NCI-H2171 treated with DMSO at 0.1 percent for 48 hours (cell line): ENCODE measurements at regions not wholly inside any gene's neighbourhood (a gene's known extent, or its start where the extent isn't known, plus 50 kb on each side); places are given as distances from the start of the nearest gene placed in this dataset.
A peak's percentile ranks its signal among the peaks of the same experiment; 100 is the strongest.
"Not testable (repeated sequence)": the region's sequence is repeated elsewhere in the genome, so short reads cannot be mapped to it uniquely, and the experiment has no call there.

Experiments
- DNase-seq: peaks from one replicate; lab custom pipeline; 2025; lab: John Stamatoyannopoulos, UW

DNA sequence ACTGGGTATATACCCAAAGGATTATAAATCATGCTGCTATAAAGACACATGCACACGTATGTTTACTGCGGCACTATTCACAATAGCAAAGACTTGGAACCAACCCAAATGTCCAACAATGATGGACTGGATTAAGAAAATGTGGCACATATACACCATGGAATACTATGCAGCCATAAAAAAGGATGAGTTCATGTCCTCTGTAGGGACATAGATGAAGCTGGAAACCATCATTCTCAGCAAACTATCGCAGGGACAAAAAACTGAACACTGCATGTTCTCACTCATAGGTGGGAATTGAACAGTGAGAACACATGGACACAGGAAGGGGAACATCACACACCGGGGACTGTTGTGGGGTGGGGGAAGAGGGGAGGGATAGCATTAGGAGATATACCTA lies 1211.0 kb downstream of the FSCB start:
- DNase-seq = not testable (repeated sequence)

DNA sequence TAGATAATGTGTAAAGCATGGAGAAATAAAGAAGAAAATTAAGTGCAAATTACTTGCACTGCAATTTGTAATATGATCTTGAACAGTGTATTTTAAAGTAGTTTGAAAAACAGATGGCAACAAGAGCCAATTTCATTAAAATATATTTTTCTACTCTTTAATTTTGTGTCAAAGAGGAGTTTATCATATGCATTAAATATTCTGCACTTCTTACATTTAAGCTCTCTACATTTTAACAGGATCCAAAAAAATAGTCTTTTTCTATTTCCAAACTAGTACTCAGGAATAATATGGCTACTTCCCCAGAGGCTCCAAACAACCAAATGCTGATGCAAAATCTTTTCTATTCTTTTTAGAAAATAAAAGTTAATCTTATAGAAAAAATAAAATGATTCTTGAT lies 1221.5 kb downstream of the FSCB start:
- peak; percentile 35 for DNase-seq

DNA sequence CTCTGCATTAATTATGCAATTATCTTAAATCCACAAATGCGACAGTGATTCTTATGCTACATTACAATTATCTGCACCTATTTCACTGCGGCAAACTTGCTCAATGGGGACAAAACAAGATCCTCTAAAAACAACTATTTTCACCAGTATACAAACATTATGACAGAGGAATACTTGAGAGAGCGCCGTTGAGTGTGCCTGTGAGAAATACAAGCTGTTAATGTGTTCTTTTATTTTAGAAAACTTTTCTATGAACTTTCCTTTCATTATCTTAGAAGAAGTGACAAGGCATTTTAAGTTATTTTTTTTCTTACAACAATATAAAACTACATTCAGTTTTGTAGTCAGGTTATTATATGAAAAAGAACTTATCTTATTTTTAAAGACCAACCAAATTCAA lies 1247.0 kb downstream of the FSCB start:
- no peak for DNase-seq

DNA sequence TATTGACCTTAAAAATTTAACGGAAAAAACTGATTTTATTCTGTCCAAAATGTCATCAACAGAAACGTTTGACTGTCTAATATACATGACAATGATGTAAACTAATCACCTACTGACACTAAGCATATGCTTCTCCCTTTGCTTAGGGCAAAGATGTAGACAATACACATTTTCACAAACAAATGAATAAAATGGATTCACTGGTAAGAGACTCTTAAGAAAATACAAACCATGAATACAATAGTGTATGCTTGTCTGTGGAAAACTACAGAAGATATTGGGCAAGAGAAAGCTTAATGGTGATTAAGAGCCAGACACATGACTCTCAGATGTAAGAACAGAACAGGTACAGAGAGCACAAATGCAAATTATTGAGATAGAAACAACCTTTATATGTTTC lies 1248.7 kb downstream of the FSCB start:
- DNase-seq = no peak

DNA sequence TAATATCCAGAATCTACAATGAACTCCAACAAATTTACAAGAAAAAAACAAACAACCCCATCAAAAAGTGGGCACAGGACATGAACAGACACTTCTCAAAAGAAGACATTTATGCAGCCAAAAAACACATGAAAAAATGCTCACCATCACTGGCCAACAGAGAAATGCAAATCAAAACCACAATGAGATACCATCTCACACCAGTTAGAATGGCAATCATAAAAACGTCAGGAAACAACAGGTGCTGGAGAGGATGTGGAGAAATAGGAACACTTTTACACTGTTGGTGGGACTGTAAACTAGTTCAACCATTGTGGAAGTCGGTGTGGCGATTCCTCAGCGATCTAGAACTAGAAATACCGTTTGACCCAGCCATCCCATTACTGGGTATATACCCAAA lies 1250.1 kb downstream of the FSCB start:
- not testable (repeated sequence) for DNase-seq

DNA sequence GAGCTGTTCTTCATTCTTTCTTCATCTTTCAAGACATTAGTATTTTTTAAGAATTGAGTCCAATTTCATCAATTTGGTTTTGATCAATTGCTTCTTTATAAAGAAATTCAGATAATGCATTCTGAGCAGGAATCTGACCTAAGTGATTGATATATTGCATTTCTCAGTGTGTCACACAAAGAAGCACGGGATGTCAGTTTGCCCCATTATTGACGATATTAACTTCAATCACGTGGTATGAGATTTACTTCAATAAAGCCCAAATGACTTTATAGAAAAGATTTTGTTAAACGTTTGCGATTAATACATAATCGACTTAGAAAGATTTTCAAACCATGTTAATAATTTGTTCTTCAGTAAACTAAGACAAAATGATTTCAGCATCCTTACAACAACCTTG lies 1254.2 kb downstream of the FSCB start:
- no peak for DNase-seq

DNA sequence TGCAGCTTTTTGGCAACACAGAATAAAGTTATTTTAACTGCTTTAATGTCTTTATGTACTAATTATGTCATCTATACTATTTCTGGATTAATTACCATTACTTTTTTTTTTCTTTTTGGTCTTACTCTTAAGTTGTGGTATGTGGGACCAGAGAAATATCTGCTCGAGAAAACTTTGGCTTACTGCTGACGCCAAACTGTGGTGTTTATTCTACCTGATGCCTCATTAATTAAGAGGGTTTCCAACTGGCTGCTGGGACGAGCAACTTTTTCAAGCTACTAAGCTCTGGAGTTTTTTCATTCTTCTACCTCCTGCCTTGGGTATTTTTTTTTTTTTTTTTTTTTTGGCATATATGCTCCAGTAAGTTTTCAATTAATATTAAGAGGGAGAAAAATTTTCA lies 1257.5 kb downstream of the FSCB start:
- no peak for DNase-seq

DNA sequence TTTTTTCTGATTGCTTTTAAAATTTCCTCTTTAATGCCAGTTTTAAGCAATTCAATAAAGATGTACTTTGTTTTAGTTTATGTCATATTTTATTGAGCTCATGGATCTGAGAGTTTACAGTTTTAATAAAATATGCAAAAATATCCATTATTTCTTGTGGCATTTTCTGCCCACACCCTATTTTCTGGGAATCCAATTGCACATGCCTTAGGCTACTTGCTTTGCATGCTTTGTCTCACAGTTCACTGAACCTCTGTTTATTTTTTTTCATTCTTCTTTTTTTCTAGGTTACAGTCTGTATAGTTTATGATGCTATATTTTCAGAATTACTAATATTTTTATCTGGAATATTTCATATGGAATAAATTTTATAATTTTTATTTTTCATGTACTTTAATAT lies 1258.0 kb downstream of the FSCB start:
- no peak for DNase-seq

DNA sequence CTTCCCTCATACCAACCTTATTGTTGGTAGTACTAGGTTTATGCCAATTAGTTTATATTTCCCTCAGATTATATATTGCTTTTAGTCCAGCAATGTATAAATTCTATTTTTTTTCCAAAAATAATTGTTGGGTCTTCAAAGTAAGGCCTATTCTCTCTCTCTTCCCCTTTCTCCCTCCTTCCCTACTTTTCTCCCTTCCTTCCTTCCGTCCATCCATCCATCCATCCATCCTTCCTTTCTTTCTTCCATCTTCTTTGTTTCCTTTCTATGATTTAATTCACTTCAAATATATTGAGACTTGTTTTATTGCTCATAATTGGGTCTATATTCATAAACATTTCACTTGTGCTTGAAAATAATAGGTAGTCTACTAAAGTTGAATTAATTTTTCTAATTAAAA lies 1259.2 kb downstream of the FSCB start:
- DNase-seq = no peak

DNA sequence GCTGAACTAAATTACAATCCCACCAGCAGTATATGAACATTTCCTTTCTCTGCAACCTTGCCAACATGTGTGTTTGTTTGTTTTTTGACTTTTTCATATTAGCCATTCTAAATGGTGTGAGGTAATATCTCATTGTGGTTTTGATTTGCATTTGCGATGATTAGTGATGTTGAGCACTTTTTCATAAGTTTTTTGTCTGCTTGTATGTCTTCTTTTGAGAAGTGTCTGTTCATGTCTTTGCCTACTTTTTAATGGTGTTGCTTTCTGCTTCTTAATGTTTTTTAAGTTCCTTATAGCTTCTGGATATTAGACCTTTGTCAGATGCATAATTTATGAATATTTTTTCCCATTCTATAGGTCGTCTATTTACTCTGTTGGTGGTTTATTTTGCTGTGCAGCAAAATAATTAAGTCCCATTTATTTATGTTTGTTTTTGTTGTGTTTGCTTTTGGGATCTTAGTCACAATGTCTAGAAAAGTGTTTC lies 1262.9 kb downstream of the FSCB start:
- no peak for DNase-seq

DNA sequence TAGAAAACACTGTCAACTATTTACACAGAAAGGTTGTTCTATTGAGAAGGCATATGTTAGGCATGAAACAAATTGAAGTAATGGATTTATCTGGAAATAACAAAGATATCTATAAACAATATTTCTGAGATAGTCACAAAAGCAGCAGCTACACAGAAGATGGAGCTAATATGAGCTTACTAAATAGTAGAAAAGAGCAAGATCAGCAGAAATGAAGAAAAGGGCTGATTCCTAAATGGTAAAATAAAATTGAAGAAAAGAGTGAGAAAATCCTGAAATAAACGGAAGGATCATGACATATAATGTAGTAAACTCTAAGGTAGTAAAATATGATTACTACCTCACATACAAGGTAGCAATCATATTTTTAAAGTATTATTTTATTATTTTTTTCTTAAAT lies 1263.9 kb downstream of the FSCB start:
- DNase-seq = no peak

DNA sequence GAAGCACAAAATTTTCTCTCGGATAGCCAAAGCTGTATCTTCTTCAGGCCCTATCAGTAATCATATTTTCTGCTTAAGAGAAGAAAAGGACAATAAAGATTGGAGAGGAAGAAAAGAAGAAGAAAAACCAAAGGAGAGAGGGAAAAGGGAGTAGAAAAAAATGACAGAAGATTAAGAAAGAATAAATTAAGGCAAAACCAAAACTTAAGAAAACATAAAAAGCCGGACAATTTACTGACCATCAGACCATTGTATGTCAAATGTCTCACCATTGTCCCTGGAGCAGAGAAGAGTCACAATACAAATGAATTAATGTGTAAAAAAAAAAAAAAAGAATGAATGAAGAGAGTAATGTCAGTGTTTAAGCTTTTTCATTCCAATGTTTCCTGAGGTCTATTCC lies 1274.8 kb downstream of the FSCB start:
- no peak for DNase-seq

DNA sequence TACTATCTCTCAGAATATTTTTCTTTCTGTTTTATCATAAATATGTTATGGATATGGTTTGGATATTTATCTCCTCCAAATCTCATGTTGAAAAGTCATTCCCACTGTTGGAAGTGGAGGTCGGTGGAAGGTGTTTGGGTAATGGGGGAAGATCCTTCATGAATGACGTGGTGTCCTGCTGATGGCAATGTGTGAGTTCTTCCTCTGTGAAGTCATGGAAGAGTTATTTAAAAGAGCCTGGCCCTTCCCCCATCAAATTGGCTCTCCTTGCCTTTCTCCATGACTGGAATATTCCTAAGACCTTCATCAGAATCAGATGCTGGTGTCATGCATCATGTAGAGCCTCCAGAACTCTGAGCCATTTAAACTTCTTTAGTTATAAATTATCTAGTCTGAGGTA lies 1291.6 kb downstream of the FSCB start:
- DNase-seq = no peak

DNA sequence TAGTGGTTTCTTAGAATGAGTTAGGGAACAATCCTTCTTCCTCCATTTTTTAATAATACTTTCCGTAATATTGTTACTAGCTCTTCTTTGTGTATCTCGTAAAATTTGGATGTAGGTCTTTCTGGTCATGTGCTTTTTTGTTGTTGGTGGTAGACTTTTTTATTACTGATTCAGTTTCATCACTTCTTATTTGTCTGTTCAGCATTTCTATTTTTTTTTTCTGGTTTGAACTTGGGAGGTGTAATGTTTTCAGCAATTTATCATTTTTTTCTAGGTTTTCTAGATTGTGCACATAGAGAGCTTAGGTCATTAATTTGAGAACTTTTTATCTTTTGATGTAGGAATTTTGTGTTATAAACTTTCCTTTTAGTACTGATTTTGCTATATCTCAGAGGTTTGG lies 1299.9 kb downstream of the FSCB start:
- no peak for DNase-seq

DNA sequence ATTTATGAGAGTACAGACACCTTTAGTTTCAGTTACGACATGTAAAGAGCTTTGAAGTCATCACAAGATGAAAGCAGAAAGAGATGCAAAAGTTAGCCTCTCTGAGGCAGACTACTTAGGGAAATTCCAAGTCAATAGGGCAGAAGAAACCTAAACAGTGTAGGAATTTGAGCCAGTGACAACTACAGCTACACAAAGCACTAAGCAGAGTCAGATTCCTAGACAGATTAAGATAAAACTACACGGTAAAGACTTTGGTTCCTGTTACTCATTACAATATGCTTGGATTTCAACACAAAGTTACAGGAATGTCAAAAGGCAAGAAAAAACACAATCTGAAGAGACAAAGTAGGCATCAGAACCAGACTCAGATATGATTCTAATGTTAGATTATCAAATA lies 1302.3 kb downstream of the FSCB start:
- no peak for DNase-seq

DNA sequence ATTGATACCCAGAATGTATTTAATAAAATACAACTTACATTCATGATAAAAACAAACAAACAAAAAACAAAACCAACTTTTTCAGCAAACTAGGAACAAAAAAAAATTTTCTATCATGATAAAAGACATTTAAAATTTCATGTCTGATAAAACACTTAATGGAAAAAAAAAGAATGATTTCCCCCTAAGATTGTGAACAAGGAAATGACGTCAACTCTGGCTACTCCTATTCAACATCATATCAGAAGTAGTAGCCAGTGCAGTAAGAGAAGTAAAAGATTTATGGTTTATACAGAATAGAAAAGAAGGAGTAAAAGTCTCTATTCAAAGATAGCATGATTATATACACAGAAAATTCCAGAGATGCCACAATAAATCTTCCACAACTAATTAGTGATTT lies 1306.6 kb downstream of the FSCB start:
- DNase-seq = no peak

DNA sequence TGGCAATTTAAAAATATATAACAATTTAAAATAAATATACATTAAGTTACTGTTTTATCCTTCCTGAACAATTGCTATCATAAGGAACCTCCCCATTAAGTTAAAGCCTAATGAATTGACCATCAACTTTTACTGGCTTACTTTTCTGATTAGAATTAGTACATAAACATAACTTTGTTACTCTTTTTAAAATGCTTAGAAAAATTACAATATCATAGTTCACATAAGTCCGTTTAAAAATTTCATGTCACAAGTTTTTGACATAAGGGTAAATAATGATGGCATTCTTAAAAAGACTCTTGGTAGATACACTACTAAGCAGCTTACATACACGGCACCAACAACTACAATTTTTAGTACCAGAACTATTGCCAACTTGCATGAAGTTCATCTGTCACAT lies 1308.6 kb downstream of the FSCB start:
- DNase-seq = no peak

DNA sequence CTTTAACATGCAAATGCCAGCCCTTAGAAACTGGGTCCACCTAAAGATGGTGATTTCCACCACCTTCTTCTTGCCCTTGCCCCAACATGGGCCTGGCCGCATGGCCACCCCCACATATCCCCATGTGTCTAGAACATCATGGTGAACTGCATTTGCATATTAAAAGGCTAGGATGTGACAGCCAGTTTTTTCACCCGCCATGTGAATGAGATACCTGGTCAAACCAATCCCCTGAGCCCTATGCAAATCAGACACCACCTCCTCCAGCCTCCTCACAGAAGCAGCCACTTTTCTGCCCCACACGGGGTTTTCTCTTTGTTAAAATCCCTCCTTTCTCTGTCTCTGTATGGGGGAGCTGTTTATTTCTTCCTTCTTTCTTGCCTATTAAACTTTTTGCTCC lies 1322.5 kb downstream of the FSCB start:
- DNase-seq = no peak

DNA sequence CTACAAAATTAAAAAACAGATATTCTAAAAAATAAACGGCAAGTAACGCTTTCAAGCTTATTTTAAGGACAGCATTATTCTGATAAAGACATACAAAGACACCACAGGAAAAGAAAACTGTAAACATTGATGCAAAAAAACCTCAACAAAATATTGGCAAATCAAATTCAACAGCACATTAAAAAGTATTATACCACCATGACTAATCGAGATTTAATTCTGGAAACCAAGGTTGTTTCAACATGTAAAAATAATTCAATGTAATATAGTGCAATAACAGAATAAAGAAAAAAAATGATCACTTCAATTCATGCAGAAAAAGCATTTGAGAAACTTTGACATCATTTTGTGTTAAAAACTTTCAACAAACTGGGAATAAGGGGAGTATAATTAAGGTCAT lies 1323.2 kb downstream of the FSCB start:
- DNase-seq = no peak

DNA sequence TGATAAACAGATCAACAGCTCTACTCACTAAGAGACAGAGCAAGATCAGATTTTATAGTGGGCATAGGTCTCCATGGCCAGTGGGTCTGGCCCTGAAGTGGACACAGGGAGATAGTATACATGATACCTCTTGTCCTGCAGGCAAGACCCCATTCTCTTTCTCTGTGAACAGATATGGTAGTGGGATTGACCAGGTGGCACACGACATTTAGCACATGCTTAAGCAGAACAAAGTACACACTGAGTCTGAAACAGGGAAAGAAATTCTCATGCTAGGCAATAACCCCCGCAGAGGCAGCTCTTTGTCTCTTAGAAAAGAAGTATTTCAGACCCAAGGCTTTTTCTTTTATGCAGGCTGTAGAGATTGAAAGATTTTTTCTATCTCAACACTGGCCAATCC lies 1331.2 kb downstream of the FSCB start:
- no peak for DNase-seq

DNA sequence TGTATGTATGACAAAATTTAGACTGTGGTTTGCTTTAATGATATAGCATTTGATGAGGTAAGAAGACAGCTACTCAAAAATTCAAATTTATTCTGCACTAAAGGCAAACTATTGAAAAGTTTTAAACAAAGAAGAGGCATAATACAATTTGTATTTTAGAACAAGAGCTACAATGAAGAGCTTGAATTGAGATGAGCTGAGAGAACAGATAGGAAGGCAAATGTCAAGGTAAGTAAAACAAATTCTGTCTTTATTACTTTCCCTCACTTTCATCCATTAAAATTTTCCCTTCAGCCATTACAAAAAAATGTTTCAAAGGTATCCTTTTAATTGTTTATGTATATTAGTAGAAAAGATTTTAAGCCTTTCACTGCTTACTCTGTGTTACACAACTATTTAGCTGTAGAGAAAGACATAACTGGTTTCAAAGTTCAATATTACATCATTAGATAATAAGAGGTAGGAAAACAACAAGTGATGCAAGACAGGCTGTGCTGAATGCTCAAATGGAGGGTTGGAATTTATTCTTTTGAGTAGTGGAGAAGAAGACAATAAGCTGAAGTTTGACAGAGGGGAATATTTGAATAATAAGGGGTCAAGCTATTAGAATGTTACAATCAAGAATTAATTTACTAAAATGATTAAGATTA lies 1334.1 kb downstream of the FSCB start:
- DNase-seq = no peak

DNA sequence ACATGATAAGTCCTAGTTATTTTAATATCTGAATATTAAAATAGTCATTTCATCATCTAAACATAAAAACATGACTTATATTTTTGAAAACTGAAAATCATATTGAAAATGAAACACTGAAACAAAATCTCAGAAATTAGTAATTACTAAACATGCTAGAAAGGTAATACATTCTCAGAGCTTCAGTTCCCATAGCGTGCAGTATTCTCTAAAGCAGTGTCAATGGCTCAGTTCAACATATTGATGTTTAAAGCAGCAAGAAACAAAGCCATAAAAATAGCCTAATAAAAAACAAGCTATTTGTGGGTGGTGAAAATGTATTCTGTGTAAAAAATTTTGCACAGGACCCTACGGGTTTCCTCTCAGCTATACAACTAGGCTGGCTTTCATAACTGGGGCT lies 1337.4 kb downstream of the FSCB start:
- DNase-seq = no peak

DNA sequence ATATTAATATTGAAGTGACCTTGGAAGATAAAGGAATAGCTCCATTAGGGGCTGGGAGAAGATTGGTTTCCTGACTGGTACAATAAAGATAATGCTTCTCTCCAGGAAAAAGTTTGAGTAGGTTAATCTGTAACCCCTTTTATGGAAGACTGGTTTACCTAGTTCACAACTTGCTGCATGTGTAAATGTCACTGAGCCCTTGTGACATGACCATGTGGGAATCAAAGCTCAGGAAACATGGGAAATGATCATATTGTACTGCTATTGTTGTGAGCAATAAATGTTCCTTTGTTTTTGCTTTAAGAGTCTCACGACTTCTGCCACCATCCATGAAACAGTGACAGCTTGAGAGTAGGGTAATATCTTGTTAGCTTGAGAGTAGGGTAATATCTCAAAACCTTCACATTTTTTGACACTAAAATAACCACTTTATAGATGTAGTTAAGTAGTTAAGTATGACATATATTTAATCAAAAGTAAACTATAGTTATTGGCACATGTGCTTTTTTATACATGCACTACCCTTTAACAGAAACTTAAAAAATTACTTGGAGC lies 1338.6 kb downstream of the FSCB start:
- DNase-seq = no peak

DNA sequence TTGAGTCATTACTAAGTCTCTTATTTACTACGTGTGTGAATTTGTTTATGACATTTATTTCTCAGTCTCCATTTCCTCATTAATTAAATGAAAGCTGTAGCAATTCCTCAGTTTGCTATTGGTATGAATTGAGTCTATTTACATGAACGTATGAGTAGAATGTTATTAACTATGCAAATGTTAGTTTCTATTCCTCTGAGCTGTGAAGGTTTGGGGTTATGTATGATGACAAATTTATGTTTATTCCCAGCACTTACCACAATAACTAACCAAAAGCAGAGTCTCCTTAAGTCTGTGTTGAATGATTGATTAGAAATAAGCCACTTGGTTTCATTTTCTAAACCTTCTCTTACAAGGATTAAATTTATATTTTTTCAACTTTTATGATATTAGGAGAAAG lies 1340.9 kb downstream of the FSCB start:
- no peak for DNase-seq
